Motor neuron (in vitro differentiated cells): ENCODE measurements at regions not wholly inside any gene's neighbourhood (a gene's known extent, or its start where the extent isn't known, plus 50 kb on each side); places are given as distances from the start of the nearest gene placed in this dataset.

Source experiments
- ATAC-seq, 8 experiments: fragments of 200-7000 bp; cut with Tn5 transposase; replicated peaks in 6 of 8; 2 replicates each; pipeline ENCODE4 v1.8.0; 2021; ENCODE audit warnings: mild to moderate bottlenecking in 8 of 8, moderate library complexity in 8 of 8
- H3K27ac ChIP-seq, 2 donors: fragments of 250-450 bp; sonication (Bioruptor Pico); 2 replicates each; pipeline ENCODE4 v1.9.0; 2021; ENCODE audit warnings: antibody characterized with exemption in 2 of 2, mild to moderate bottlenecking in 2 of 2, moderate library complexity in 1 of 2
- H3K4me1 ChIP-seq, 2 donors: fragments of 250-450 bp; sonication (Bioruptor Pico); replicated peaks in 1 of 2; 2 replicates each; pipeline ENCODE4 v1.6.1; 2021; ENCODE audit warnings: antibody characterized with exemption in 2 of 2, mild to moderate bottlenecking in 2 of 2, moderate library complexity in 1 of 2
- H3K4me3 ChIP-seq, 5 donors: fragments of 250-450 bp; sonication (Bioruptor Pico); 2 replicates each; pipeline ENCODE4 v1.9.0; 2021; ENCODE audit warnings: antibody characterized with exemption in 5 of 5, mild to moderate bottlenecking in 5 of 5, moderate library complexity in 4 of 5
- WGBS, 10 experiments: fragments of 450-650 bp; shearing (Covaris generic); methylation state at CpG; one replicate each; pipeline ENCODE4 v1.0.0; 2022; 5-methylcytosine and 5-hydroxymethylcytosine counted together
- in situ Hi-C, 9 experiments: fragments of 400-800 bp; cut with MboI; loops; one replicate each; pipeline ENCODE4 v1.15.0; 2021; ENCODE audit warnings: low sequenced_read_pairs in 9 of 9, low pct_unique_long_range_greater_than_20kb in 2 of 9; ENCODE audit not compliant: unreplicated experiment in 9 of 9

DNA sequence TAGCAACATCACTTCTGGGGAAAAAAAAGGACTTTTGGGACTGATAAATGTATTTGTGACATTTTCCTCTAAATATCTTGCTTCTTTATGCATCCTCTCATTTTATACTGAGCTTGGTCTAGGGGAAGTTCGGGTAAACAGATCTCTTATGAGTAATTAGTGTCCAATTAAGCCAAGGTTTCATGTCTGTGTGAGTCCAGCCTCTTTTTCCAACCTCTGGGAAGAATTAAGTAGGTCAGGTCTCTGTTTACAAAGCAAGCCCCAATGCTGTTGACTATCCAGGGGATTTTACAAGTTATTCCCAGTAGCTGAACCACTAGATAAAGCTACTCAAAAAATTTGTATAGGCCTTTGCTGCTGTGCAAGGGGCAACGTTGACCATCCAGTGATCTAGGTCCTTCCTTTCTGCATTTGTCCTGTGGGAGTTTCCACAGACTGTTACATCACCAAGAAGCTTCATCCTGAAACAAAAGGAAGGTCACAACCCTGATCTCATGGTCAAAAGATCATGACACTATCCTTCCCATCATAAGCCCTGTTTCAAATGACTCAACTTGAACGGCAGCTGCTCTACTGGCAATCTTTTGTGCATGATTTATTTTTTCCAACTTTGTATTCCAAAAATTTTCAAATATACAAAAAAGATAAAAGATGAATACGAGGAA lies 74.3 kb downstream of the ETS2 start:
- in situ Hi-C loops, result no loop called here
- ATAC-seq, result no peak
- Histone ChIP-seq H3K27ac (no peak overlapping the region), H3K4me3 (no peak overlapping the region), H3K4me1 (no peaks in the 10 kb centered on the region)
- WGBS, 10 experiments, result 13 to 89% (median 59%) methylated on average over 1 to 4 of the region's 4 CpGs

DNA sequence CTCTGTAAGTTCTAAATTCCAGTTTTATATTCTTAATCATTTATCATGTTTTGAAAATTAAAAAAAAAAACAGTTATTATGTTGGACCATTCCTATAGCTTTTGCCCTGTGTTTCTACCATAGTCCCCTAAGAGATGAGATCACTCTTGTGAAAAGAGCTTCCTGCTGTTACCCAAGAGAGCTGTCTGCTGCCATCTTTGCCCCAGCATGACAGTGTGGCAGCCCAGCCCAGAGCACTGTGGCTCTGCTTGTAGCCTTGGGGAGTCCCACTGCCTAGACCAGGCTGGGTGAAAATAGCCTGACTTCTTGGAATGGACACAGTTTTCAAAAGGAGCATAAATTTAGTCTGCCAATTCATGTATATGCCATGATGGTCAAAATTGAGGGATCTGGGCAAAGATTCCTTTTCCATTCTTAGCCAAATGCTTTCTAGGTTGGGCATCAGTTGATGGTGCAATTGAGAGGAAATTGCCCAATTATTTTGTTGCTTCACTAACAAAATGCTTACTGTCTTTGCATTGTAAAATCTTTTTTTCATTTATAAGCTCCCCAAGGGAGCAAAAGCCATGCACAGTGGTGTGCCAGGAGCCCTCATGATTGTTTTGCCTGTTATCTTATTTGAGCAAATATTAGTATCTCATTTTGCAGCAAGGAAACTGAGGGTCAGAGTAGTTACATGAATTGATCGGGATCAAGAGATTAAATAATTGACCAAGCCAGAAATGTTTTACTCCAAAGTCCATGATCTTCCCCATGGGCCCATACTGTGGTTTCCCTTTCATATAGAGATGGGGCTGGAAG lies 72.8 kb downstream of the ETS2 start:
- ATAC-seq, result no peak
- no peak overlapping the region for H3K27ac ChIP-seq
- no peaks in the 10 kb centered on the region for H3K4me1 ChIP-seq
- 67 to 92% (median 80%) methylated on average over 1 of the region's 1 CpG; no CpG with 5 or more reads in 3 of the 10 experiments for WGBS, 10 experiments
- H3K4me3 ChIP-seq, result no peak overlapping the region
- in situ Hi-C loops, result no loop called here

- no peak overlapping the region for H3K27ac ChIP-seq
- 45 to 96% (median 81%) methylated on average over 2 to 10 of the region's 10 CpGs for WGBS, 10 experiments
- in situ Hi-C loops, result no loop called here
- no peak overlapping the region for H3K4me3 ChIP-seq
- no peaks in the 10 kb centered on the region for H3K4me1 ChIP-seq
- ATAC-seq, result no peak
Observed at GRCh38 chr21:38875694-38876492, 70.2 kb downstream of the ETS2 start.
